Smooth muscle cell (in vitro differentiated cells): ENCODE measurements at regions not wholly inside any gene's neighbourhood (a gene's known extent, or its start where the extent isn't known, plus 50 kb on each side); places are given as distances from the start of the nearest gene placed in this dataset.

Experiments
- DNase-seq: peaks from one replicate; lab custom pipeline; 2025; ENCODE audit not compliant: unreplicated experiment; lab: John Stamatoyannopoulos, UW
- H2AFZ ChIP-seq: fragments of 200-600 bp; sonication (generic); 2 replicates; pipeline ENCODE4 v1.6.0; 2016; ENCODE audit warnings: antibody characterized with exemption, low read depth, mild to moderate bottlenecking
- H3F3A ChIP-seq: fragments of 200-600 bp; sonication (generic); 2 replicates; pipeline ENCODE4 v1.6.0; 2017; ENCODE audit warnings: antibody characterized with exemption, low read depth
- H3K27ac ChIP-seq: fragments of 200-600 bp; sonication (generic); 2 replicates; pipeline ENCODE4 v1.5.1; 2016; ENCODE audit warnings: low read depth, mild to moderate bottlenecking
- H3K27me3 ChIP-seq: fragments of 200-600 bp; sonication (generic); 2 replicates; pipeline ENCODE4 v1.6.1; 2016; ENCODE audit warnings: low read depth, mild to moderate bottlenecking
- H3K36me3 ChIP-seq: fragments of 200-600 bp; sonication (generic); 2 replicates; pipeline ENCODE4 v1.5.1; 2016; ENCODE audit warnings: low read depth
- H3K4me1 ChIP-seq: fragments of 200-600 bp; sonication (generic); 2 replicates; pipeline ENCODE4 v1.5.1; 2016; ENCODE audit warnings: low read depth
- H3K4me2 ChIP-seq: fragments of 200-600 bp; sonication (generic); 2 replicates; pipeline ENCODE4 v1.6.0; 2016; ENCODE audit warnings: mild to moderate bottlenecking
- H3K4me3 ChIP-seq: fragments of 200-600 bp; sonication (generic); 2 replicates; pipeline ENCODE4 v1.5.1; 2016; ENCODE audit warnings: mild to moderate bottlenecking
- H3K79me2 ChIP-seq: fragments of 200-600 bp; sonication (generic); 2 replicates; pipeline ENCODE4 v1.6.0; 2016; ENCODE audit warnings: low read depth, mild to moderate bottlenecking
- H3K9ac ChIP-seq: fragments of 200-600 bp; sonication (generic); 2 replicates; pipeline ENCODE4 v1.6.0; 2016; ENCODE audit warnings: low read depth
- H3K9me3 ChIP-seq: fragments of 200-600 bp; sonication (generic); replicated peaks from 2 replicates; pipeline ENCODE4 v1.5.1; 2016; ENCODE audit warnings: low read depth
- H4K20me1 ChIP-seq: fragments of 200-600 bp; sonication (generic); 2 replicates; pipeline ENCODE4 v1.6.0; 2016; ENCODE audit warnings: low read depth
- WGBS: methylation state at CpG from one replicate; pipeline ENCODE4 v1.1.7; 2016; ENCODE audit warnings: low lambda C conversion rate; 5-methylcytosine and 5-hydroxymethylcytosine counted together
- TF ChIP-seq, protein P1 (sequence below): fragments of 200-600 bp; sonication (generic); IDR thresholded peaks from 2 replicates; pipeline ENCODE4 v1.5.1; 2017; ENCODE audit warnings: borderline replicate concordance, mild to moderate bottlenecking, antibody characterized with exemption; ENCODE audit not compliant: insufficient read depth, poor library complexity, severe bottlenecking

DNA sequence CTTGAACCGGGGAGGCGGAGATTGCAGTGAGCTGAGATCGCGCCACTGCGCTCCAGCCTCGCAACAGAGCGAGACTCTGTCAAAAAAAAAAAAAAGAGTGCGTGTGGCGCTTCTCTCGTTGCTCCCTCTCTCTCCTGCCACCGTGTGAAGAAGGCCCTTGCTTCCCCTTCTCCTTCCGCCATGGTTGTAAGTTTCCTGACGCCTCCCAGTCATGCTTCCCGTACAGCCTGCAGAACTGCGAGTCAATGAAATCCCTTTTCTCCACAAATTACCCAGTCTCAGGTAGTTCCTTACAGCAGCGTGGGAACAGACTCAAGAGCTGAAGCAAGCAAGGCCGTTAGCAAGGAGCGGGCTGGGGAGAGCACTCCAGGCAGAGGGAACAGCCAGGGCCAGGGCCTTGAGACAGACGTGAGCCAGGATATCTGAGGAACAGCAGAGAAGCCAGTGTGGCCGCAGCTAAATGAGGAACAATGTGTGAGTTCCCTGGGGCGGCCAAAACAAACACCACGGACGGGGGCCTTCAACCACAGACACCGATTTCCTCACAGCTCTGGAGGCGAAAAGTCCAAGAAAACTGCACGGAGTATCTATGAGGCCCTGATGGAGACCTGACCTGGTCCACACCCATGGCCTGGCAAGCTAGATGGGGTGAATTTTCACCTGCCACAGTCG, 54.2 kb upstream of the ETS2 start:
- H4K20me1 ChIP-seq: no peaks in the 10 kb centered on the region

DNA sequence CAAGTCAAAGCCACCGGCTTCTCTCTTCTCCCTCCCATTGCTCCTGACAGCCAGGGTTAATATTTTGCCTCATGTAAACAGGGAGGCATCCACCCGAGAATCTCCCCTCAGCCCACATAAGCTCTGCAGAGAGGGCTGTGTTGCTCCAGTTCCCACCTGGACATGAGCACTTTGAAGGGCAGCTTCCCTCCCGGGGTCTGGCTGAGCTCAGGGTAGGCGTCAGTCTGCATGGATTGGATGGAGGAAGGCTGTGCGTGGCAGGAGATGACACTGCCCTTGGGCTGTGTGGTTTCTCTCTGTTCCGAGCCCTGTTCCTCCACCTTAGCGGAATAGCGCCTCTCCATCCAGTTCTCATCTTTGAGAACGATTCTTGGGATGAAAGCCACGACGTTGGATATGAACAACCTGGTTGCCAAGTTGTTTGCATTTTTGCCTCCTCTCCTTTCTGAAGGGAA, 53.7 kb upstream of the ETS2 start:
- TF ChIP-seq, protein P1, sequence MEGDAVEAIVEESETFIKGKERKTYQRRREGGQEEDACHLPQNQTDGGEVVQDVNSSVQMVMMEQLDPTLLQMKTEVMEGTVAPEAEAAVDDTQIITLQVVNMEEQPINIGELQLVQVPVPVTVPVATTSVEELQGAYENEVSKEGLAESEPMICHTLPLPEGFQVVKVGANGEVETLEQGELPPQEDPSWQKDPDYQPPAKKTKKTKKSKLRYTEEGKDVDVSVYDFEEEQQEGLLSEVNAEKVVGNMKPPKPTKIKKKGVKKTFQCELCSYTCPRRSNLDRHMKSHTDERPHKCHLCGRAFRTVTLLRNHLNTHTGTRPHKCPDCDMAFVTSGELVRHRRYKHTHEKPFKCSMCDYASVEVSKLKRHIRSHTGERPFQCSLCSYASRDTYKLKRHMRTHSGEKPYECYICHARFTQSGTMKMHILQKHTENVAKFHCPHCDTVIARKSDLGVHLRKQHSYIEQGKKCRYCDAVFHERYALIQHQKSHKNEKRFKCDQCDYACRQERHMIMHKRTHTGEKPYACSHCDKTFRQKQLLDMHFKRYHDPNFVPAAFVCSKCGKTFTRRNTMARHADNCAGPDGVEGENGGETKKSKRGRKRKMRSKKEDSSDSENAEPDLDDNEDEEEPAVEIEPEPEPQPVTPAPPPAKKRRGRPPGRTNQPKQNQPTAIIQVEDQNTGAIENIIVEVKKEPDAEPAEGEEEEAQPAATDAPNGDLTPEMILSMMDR: no peak
- Histone ChIP-seq H4K20me1 (no peaks in the 10 kb centered on the region), H3K79me2 (no peaks in the 10 kb centered on the region), H3K27me3 (no peaks in the 10 kb centered on the region), H2AFZ (no peak overlapping the region), H3K27ac (no peak overlapping the region), H3K9ac (no peak overlapping the region), H3F3A (peaks cover 5% of the 10 kb centered on the region), H3K4me1 (peaks cover 5% of the 10 kb centered on the region), H3K4me2 (no peak overlapping the region), H3K4me3 (no peak overlapping the region), H3K9me3 (no peaks in the 10 kb centered on the region), H3K36me3 (no peaks in the 10 kb centered on the region)
- DNase-seq: no peak
- 96% methylated on average over 11 of the region's 11 CpGs for WGBS

More for the DNA sequence above, 54.2 kb upstream of the ETS2 start:
- H3K79me2 ChIP-seq: no peaks in the 10 kb centered on the region
- DNase-seq: no peak
- H3F3A ChIP-seq: peaks cover 5% of the 10 kb centered on the region
- WGBS: 94% methylated on average over 27 of the region's 27 CpGs
- no peak overlapping the region for H3K9ac ChIP-seq
- H3K4me2 ChIP-seq: no peak overlapping the region
- no peaks in the 10 kb centered on the region for H3K36me3 ChIP-seq
- no peak overlapping the region for H3K27ac ChIP-seq
- H3K4me1 ChIP-seq: peaks cover 4% of the 10 kb centered on the region
- H3K4me3 ChIP-seq: no peak overlapping the region
- no peaks in the 10 kb centered on the region for H3K9me3 ChIP-seq
- no peak overlapping the region for H2AFZ ChIP-seq
- TF ChIP-seq, protein P1: no peak
- no peaks in the 10 kb centered on the region for H3K27me3 ChIP-seq

DNA sequence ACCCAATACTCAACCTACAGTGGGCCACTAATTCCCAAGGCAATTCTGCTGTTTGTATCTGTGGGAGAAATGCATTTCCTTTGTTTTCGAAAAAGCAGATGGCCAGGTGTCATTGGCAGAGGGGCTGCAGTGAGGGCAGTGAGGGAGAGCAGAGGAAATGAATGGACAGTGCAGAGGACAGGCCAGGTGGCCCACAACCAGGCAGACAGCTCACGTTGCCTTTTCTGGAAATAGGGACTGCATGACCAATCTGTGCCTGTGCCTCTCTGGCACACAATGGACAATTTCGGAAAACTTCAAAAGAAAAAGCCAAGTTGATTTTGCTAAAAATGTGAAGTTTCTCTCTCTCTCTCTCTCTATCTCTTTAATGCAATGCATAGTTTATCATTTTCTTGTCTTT, 52.6 kb upstream of the ETS2 start:
- WGBS: 89% methylated on average over 3 of the region's 3 CpGs
- Histone ChIP-seq H4K20me1 (no peaks in the 10 kb centered on the region), H3K27ac (no peak overlapping the region), H3K9ac (no peak overlapping the region), H3K36me3 (no peaks in the 10 kb centered on the region), H3K4me2 (no peak overlapping the region), H3K79me2 (no peaks in the 10 kb centered on the region), H3K9me3 (no peaks in the 10 kb centered on the region), H2AFZ (peak overlapping the region; percentile 1), H3K27me3 (no peaks in the 10 kb centered on the region), H3K4me1 (peaks cover 7% of the 10 kb centered on the region), H3F3A (peaks cover 5% of the 10 kb centered on the region), H3K4me3 (no peak overlapping the region)
- no peak for DNase-seq
- TF ChIP-seq, protein P1: no peak

DNA sequence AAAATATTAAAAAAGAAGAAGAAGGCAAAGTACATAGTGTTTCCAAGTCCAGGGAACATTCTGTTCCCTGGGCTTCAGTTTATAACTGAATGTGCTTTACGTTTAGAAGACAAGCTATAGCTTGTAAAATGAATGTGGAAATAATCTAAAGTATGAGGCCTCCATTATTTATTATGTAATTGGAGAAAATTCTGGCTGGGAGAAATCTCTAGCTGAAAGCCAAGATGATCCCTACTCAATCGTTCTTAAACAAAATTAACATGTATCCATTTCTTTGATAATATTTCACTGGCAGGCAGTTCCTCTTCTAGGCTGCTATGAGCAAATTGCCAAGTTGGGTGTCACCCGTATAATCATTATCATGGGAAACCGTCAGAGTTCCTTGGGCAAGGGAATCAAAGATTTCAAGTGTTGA, 52.2 kb upstream of the ETS2 start:
- DNase-seq: no peak
- no peaks in the 10 kb centered on the region for H3K9me3 ChIP-seq
- H3K27ac ChIP-seq: no peak overlapping the region
- H3K9ac ChIP-seq: no peak overlapping the region
- peak overlapping the region; percentile 1 for H2AFZ ChIP-seq
- peaks cover 7% of the 10 kb centered on the region for H3K4me1 ChIP-seq
- peaks cover 5% of the 10 kb centered on the region for H3F3A ChIP-seq
- TF ChIP-seq, protein P1: no peak
- 78% methylated on average over 4 of the region's 4 CpGs for WGBS
- no peak overlapping the region for H3K4me2 ChIP-seq
- H3K36me3 ChIP-seq: no peaks in the 10 kb centered on the region
- no peak overlapping the region for H3K4me3 ChIP-seq
- H3K79me2 ChIP-seq: no peaks in the 10 kb centered on the region
- H4K20me1 ChIP-seq: no peaks in the 10 kb centered on the region
- H3K27me3 ChIP-seq: no peaks in the 10 kb centered on the region
